ENCODE measurements at regions not wholly inside any gene's neighbourhood (a gene's known extent, or its start where the extent isn't known, plus 50 kb on each side); places are given as distances from the start of the nearest gene placed in this dataset.

GRCh38 chr20:40393197-40394079, 295.6 kb downstream of the MAFB start:
- Histone ChIP-seq H3K9me3 (ENCODE audit: insufficient read depth, low read length) (no peaks in the 10 kb centered on the region), H2AFZ (ENCODE audit: low read depth, low read length) (no peak overlapping the region), H3K79me2 (ENCODE audit: low read length) (no peaks in the 10 kb centered on the region), H3K27ac (ENCODE audit: low read length) (no peak overlapping the region), H3K4me3 (ENCODE audit: low read length) (no peak overlapping the region), H3K4me2 (ENCODE audit: low read length) (no peak overlapping the region), H3K36me3 (replicated peaks; ENCODE audit: low read depth, low read length) (no peaks in the 10 kb centered on the region), H3K9ac (ENCODE audit: low read length) (no peak overlapping the region), H3K4me1 (ENCODE audit: low read length) (no peaks in the 10 kb centered on the region), H3K27me3 (ENCODE audit: low read depth, low read length) (peaks cover 56% of the 10 kb centered on the region), H4K20me1 (ENCODE audit: insufficient read depth, low read length) (no peaks in the 10 kb centered on the region)
- TF ChIP-seq CTCF (IDR thresholded peaks at IDR 0.05; ENCODE audit: low read depth, low read length): no peak
- TF ChIP-seq EZH2phosphoT487 (IDR thresholded peaks at IDR 0.05; ENCODE audit: low read depth): no peak

GRCh38 chr20:40390654-40391053, 298.4 kb downstream of the MAFB start:
- Histone ChIP-seq H3K9me3 (ENCODE audit: insufficient read depth, low read length) (no peaks in the 10 kb centered on the region), H3K36me3 (replicated peaks; ENCODE audit: low read depth, low read length) (no peaks in the 10 kb centered on the region), H3K9ac (ENCODE audit: low read length) (no peak overlapping the region), H3K79me2 (ENCODE audit: low read length) (no peaks in the 10 kb centered on the region), H3K27me3 (ENCODE audit: low read depth, low read length) (peaks cover 42% of the 10 kb centered on the region), H3K4me3 (ENCODE audit: low read length) (no peak overlapping the region), H2AFZ (ENCODE audit: low read depth, low read length) (no peak overlapping the region), H3K27ac (ENCODE audit: low read length) (no peak overlapping the region), H3K4me2 (ENCODE audit: low read length) (no peak overlapping the region), H4K20me1 (ENCODE audit: insufficient read depth, low read length) (no peaks in the 10 kb centered on the region), H3K4me1 (ENCODE audit: low read length) (no peaks in the 10 kb centered on the region)
- TF ChIP-seq EZH2phosphoT487 (IDR thresholded peaks at IDR 0.05; ENCODE audit: low read depth) (no peak), CTCF (IDR thresholded peaks at IDR 0.05; ENCODE audit: low read depth, low read length) (no peak)

GRCh38 chr20:40370800-40371199, 318.2 kb downstream of the MAFB start:
- Histone ChIP-seq H3K4me1 (ENCODE audit: low read length) (no peaks in the 10 kb centered on the region), H3K4me3 (ENCODE audit: low read length) (no peak overlapping the region), H3K27me3 (ENCODE audit: low read depth, low read length) (peaks cover 3% of the 10 kb centered on the region; the same call in 1 of the 2 replicates), H3K27ac (ENCODE audit: low read length) (no peak overlapping the region), H3K9me3 (ENCODE audit: insufficient read depth, low read length) (no peaks in the 10 kb centered on the region), H2AFZ (ENCODE audit: low read depth, low read length) (no peak overlapping the region), H4K20me1 (ENCODE audit: insufficient read depth, low read length) (no peaks in the 10 kb centered on the region), H3K36me3 (replicated peaks; ENCODE audit: low read depth, low read length) (no peaks in the 10 kb centered on the region), H3K4me2 (ENCODE audit: low read length) (no peak overlapping the region), H3K9ac (ENCODE audit: low read length) (no peak overlapping the region), H3K79me2 (ENCODE audit: low read length) (no peaks in the 10 kb centered on the region)
- TF ChIP-seq CTCF (IDR thresholded peaks at IDR 0.05; ENCODE audit: low read depth, low read length) (no peak), EZH2phosphoT487 (IDR thresholded peaks at IDR 0.05; ENCODE audit: low read depth) (no peak)

GRCh38 chr20:40368876-40369275, 320.2 kb downstream of the MAFB start:
- H3K9me3 ChIP-seq (ENCODE audit: insufficient read depth, low read length): no peaks in the 10 kb centered on the region
- H2AFZ ChIP-seq (ENCODE audit: low read depth, low read length): no peak overlapping the region
- H3K4me1 ChIP-seq (ENCODE audit: low read length): peaks cover 6% of the 10 kb centered on the region
- H4K20me1 ChIP-seq (ENCODE audit: insufficient read depth, low read length): no peaks in the 10 kb centered on the region
- no peak overlapping the region for H3K9ac ChIP-seq (ENCODE audit: low read length)
- H3K4me3 ChIP-seq (ENCODE audit: low read length): no peak overlapping the region
- peaks cover 3% of the 10 kb centered on the region; the same call in 1 of the 2 replicates for H3K27me3 ChIP-seq (ENCODE audit: low read depth, low read length)
- no peaks in the 10 kb centered on the region for H3K79me2 ChIP-seq (ENCODE audit: low read length)
- no peaks in the 10 kb centered on the region for H3K36me3 ChIP-seq (replicated peaks; ENCODE audit: low read depth, low read length)
- TF ChIP-seq CTCF (IDR thresholded peaks at IDR 0.05; ENCODE audit: low read depth, low read length) (no peak), EZH2phosphoT487 (IDR thresholded peaks at IDR 0.05; ENCODE audit: low read depth) (no peak)
- H3K27ac ChIP-seq (ENCODE audit: low read length): no peak overlapping the region
- no peak overlapping the region for H3K4me2 ChIP-seq (ENCODE audit: low read length)
